ENCODE measurements at regions not wholly inside any gene's neighbourhood (a gene's known extent, or its start where the extent isn't known, plus 50 kb on each side); places are given as distances from the start of the nearest gene placed in this dataset.

DNA sequence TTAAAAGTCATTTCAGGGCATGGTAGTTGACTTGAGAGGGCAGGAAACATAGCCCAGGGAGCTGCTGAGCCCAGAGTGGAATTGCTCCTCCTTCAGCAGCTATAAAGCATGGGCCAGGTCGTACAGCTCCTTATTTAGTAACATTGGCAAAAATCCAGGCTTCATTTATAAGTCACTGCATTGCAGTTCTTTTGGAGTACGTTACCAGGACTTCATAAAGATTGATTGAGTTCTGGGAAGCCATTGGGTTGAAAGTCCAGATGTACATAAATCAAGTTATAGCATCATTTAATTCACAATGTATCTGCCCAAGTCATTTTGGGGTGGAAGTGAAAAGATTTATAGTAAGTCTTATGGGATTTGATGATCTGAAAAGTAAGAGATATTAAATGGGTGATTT lies 53.0 kb upstream of the ANKEF1 start:
- ChIA-PET POLR2A (no interaction called here), CTCF (interaction anchor here (6.1 kb wide), 1 partner anchor 110 kb away, joined by 48 read pairs; no protein-coding TSS in a partner anchor)
- DNase-seq = no peak
- Histone ChIP-seq H3K27me3 (ENCODE audit: insufficient read depth, low read length, poor library complexity, severe bottlenecking) (no peaks in the 10 kb centered on the region), H3K4me3 (ENCODE audit: low read length) (no peak overlapping the region), H3K27ac (ENCODE audit: low read depth, low read length) (no peak overlapping the region), H3K4me1 (ENCODE audit: insufficient read depth, low read length) (no peaks in the 10 kb centered on the region), H3K9me3 (ENCODE audit: low read length) (no peaks in the 10 kb centered on the region), H3K36me3 (ENCODE audit: insufficient read depth, low read length) (no peaks in the 10 kb centered on the region)
- H3K36me3 Mint-ChIP-seq = no peaks in the 10 kb centered on the region
- H3K27ac Mint-ChIP-seq = no peak overlapping the region
- H3K9me3 Mint-ChIP-seq = no peaks in the 10 kb centered on the region
- H3K4me1 Mint-ChIP-seq = no peaks in the 10 kb centered on the region
- H3K27me3 Mint-ChIP-seq = peaks cover 3 to 11% of the 10 kb centered on the region in 2 donors
- no peak overlapping the region for H3K4me3 Mint-ChIP-seq

- Mint-ChIP-seq H3K27ac (no peak overlapping the region), H3K9me3 (no peaks in the 10 kb centered on the region), H3K27me3 (peaks cover 3 to 8% of the 10 kb centered on the region in 2 donors), H3K4me3 (no peak overlapping the region), H3K4me1 (no peaks in the 10 kb centered on the region), H3K36me3 (no peaks in the 10 kb centered on the region)
- peak in 4 of 5 donors; percentile 3 to 57 (median 50) for DNase-seq
- Histone ChIP-seq H3K27me3 (ENCODE audit: insufficient read depth, low read length, poor library complexity, severe bottlenecking) (no peaks in the 10 kb centered on the region), H3K4me3 (ENCODE audit: low read length) (no peak overlapping the region), H3K9me3 (ENCODE audit: low read length) (no peaks in the 10 kb centered on the region), H3K4me1 (ENCODE audit: insufficient read depth, low read length) (no peaks in the 10 kb centered on the region), H3K27ac (ENCODE audit: low read depth, low read length) (no peak overlapping the region), H3K36me3 (ENCODE audit: insufficient read depth, low read length) (no peaks in the 10 kb centered on the region)
- ChIA-PET CTCF (interaction anchor here (0.6 to 6.1 kb wide), 14 partner anchors 11 to 555 kb away, joined by 3 to 48 read pairs (median 3); partner anchors contain the start of gene MKKS), POLR2A (interaction anchor here (1.3 kb wide), 1 partner anchor 456 kb away, joined by 3 read pairs; the partner anchor contains the start of gene MKKS)
These were observed 56.3 kb upstream of the ANKEF1 start for GRCh38 chr20:9978397-9979004.

DNA sequence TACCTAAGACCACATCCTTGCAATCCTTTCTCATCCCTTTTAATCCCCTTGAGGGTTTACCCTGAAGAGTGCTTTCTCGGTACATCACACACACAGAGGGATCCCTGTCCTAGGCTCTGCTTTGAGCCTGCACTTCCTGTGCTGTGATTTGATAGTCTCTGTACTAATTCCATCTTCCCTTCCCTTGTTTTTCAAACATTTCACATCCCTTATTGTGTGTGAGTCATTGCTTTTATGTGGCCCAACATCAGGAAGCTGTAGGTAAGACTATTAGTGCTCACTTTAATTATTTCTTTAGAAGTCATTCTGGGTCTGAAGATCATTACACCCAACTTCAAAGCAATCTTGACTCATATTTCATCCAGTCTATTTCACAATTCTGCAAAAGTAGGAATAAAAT lies 57.2 kb upstream of the ANKEF1 start:
- no peaks in the 10 kb centered on the region for H3K36me3 Mint-ChIP-seq
- ChIA-PET POLR2A (interaction anchor here (1.3 kb wide), 1 partner anchor 456 kb away, joined by 3 read pairs; the partner anchor contains the start of gene MKKS), CTCF (interaction anchor here (0.6 to 6.1 kb wide), 13 partner anchors 12 to 456 kb away, joined by 3 to 48 read pairs (median 3); partner anchors contain the start of gene MKKS)

GRCh38 chr20:9974324-9974723 lies 60.5 kb upstream of the ANKEF1 start:
- Mint-ChIP-seq H3K27ac (no peak overlapping the region), H3K36me3 (no peaks in the 10 kb centered on the region), H3K4me3 (no peak overlapping the region), H3K27me3 (peaks cover 5 to 26% of the 10 kb centered on the region in 2 donors), H3K9me3 (no peaks in the 10 kb centered on the region), H3K4me1 (no peaks in the 10 kb centered on the region)
- ChIA-PET CTCF (no interaction called here), POLR2A (no interaction called here)
- H3K27me3 ChIP-seq (ENCODE audit: insufficient read depth, low read length, poor library complexity, severe bottlenecking) = no peaks in the 10 kb centered on the region
- no peak overlapping the region for H3K27ac ChIP-seq (ENCODE audit: low read depth, low read length)
- no peaks in the 10 kb centered on the region for H3K4me1 ChIP-seq (ENCODE audit: insufficient read depth, low read length)
- no peaks in the 10 kb centered on the region for H3K36me3 ChIP-seq (ENCODE audit: insufficient read depth, low read length)
- DNase-seq = no peak
- H3K9me3 ChIP-seq (ENCODE audit: low read length) = no peaks in the 10 kb centered on the region
- H3K4me3 ChIP-seq (ENCODE audit: low read length) = no peak overlapping the region

More for the DNA sequence above, 57.2 kb upstream of the ANKEF1 start:
- H3K27me3 ChIP-seq (ENCODE audit: insufficient read depth, low read length, poor library complexity, severe bottlenecking) = no peaks in the 10 kb centered on the region
- H3K36me3 ChIP-seq (ENCODE audit: insufficient read depth, low read length) = no peaks in the 10 kb centered on the region
- no peaks in the 10 kb centered on the region for H3K4me1 ChIP-seq (ENCODE audit: insufficient read depth, low read length)
- H3K27me3 Mint-ChIP-seq = peaks cover 3 to 10% of the 10 kb centered on the region in 2 donors
- no peak for DNase-seq
- H3K9me3 Mint-ChIP-seq = no peaks in the 10 kb centered on the region
- no peaks in the 10 kb centered on the region for H3K4me1 Mint-ChIP-seq
- H3K27ac Mint-ChIP-seq = peak overlapping the region in 1 of 8 donors; percentile 53
- H3K4me3 ChIP-seq (ENCODE audit: low read length) = no peak overlapping the region
- no peaks in the 10 kb centered on the region for H3K9me3 ChIP-seq (ENCODE audit: low read length)
- no peak overlapping the region for H3K4me3 Mint-ChIP-seq
- H3K27ac ChIP-seq (ENCODE audit: low read depth, low read length) = no peak overlapping the region

DNA sequence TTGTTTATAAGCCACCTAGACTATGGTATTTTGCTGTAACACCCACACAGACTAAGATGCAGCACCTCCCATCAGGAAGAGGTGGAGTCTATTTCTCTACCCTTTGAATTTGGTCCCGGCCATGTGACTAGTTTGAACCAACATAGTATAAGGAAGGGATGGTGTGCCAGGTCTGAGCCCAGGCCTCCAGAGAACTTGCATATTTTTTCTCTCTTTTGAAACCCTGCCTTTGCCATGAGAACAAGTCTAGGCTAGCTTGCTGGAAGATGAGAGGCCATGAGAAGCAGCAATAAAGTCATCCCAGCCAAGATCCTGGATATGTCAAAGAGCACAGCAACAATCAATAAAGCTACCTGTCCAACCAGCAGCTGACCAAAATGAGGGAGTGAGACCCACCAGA lies 63.0 kb upstream of the ANKEF1 start:
- peaks cover 3 to 32% of the 10 kb centered on the region in 2 donors for H3K27me3 Mint-ChIP-seq
- Histone ChIP-seq H3K27ac (ENCODE audit: low read depth, low read length) (no peak overlapping the region), H3K36me3 (ENCODE audit: insufficient read depth, low read length) (no peaks in the 10 kb centered on the region), H3K4me1 (ENCODE audit: insufficient read depth, low read length) (no peaks in the 10 kb centered on the region), H3K27me3 (ENCODE audit: insufficient read depth, low read length, poor library complexity, severe bottlenecking) (no peaks in the 10 kb centered on the region), H3K4me3 (ENCODE audit: low read length) (no peak overlapping the region), H3K9me3 (ENCODE audit: low read length) (no peaks in the 10 kb centered on the region)
- no peaks in the 10 kb centered on the region for H3K4me1 Mint-ChIP-seq
- ChIA-PET CTCF (interaction anchor here (1.7 kb wide), 1 partner anchor 119 kb away, joined by 4 read pairs; no protein-coding TSS in a partner anchor), POLR2A (no interaction called here)
- H3K27ac Mint-ChIP-seq = no peak overlapping the region
- no peak for DNase-seq
- H3K4me3 Mint-ChIP-seq = no peak overlapping the region
- H3K9me3 Mint-ChIP-seq = no peaks in the 10 kb centered on the region
- no peaks in the 10 kb centered on the region for H3K36me3 Mint-ChIP-seq

DNA sequence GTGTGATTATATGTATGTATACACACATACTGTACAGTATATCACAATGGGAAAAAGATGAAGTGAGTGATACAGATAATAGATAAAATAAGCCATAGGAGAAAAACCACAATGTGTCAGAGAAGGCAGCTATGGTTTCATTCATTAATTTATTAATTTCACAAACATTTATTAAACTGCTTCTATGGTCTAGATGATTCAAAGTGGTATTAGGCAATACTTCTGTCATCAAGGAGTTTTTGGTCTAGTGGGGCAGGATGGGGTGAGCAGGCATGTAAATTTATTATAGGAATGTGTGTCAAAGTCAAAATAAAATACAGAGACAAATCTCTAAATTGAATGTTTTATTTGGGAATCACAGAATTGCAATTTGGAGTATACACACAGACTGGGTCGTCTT lies 65.2 kb upstream of the ANKEF1 start:
- H3K4me1 Mint-ChIP-seq = no peaks in the 10 kb centered on the region
- Histone ChIP-seq H3K4me1 (ENCODE audit: insufficient read depth, low read length) (no peaks in the 10 kb centered on the region), H3K27ac (ENCODE audit: low read depth, low read length) (no peak overlapping the region), H3K36me3 (ENCODE audit: insufficient read depth, low read length) (no peaks in the 10 kb centered on the region), H3K9me3 (ENCODE audit: low read length) (no peaks in the 10 kb centered on the region), H3K27me3 (ENCODE audit: insufficient read depth, low read length, poor library complexity, severe bottlenecking) (no peaks in the 10 kb centered on the region), H3K4me3 (ENCODE audit: low read length) (no peak overlapping the region)
- peaks cover 0 to 1% (median 0%) of the 10 kb centered on the region in 3 donors for H3K36me3 Mint-ChIP-seq
- ChIA-PET CTCF (interaction anchor here (1.1 kb wide), 1 partner anchor 121 kb away, joined by 4 read pairs; no protein-coding TSS in a partner anchor), POLR2A (no interaction called here)
- H3K4me3 Mint-ChIP-seq = no peak overlapping the region
- no peak overlapping the region for H3K27ac Mint-ChIP-seq
- H3K27me3 Mint-ChIP-seq = peaks cover 5 to 36% of the 10 kb centered on the region in 2 donors
- H3K9me3 Mint-ChIP-seq = no peaks in the 10 kb centered on the region
- DNase-seq = no peak

DNA sequence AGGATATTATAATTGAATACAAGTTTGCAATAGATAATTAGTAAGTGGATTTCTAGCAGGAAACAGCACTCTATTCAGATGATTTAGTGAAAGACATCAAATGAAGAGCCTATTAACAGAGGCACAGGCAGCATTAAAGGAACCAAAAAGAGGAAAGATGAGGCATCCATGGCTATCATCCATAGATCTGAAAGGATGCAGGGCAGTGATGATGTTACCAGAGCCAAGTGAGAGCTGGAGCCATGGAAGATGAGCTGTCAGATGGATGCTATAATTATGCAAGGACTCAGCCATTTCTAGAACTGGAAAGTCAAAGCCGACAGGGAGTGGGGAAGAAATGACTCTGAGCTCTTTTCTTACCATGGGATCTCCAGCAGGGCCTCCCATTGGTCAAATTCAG lies 66.8 kb upstream of the ANKEF1 start:
- no peak overlapping the region for H3K4me3 ChIP-seq (ENCODE audit: low read length)
- H3K27me3 ChIP-seq (ENCODE audit: insufficient read depth, low read length, poor library complexity, severe bottlenecking) = no peaks in the 10 kb centered on the region
- no peaks in the 10 kb centered on the region for H3K9me3 ChIP-seq (ENCODE audit: low read length)
- H3K36me3 ChIP-seq (ENCODE audit: insufficient read depth, low read length) = no peaks in the 10 kb centered on the region
- DNase-seq = no peak
- no peaks in the 10 kb centered on the region for H3K9me3 Mint-ChIP-seq
- peaks cover 0 to 1% (median 0%) of the 10 kb centered on the region in 3 donors for H3K36me3 Mint-ChIP-seq
- ChIA-PET POLR2A (no interaction called here), CTCF (no interaction called here)
- peak overlapping the region in 1 of 7 donors; percentile 79 for H3K4me3 Mint-ChIP-seq
- H3K4me1 Mint-ChIP-seq = no peaks in the 10 kb centered on the region
- no peak overlapping the region for H3K27ac ChIP-seq (ENCODE audit: low read depth, low read length)
- peaks cover 7 to 45% of the 10 kb centered on the region in 2 donors for H3K27me3 Mint-ChIP-seq
- H3K27ac Mint-ChIP-seq = no peak overlapping the region
- no peaks in the 10 kb centered on the region for H3K4me1 ChIP-seq (ENCODE audit: insufficient read depth, low read length)

GRCh38 chr20:9966966-9967365 lies 67.8 kb upstream of the ANKEF1 start:
- H3K27ac ChIP-seq (ENCODE audit: low read depth, low read length) = no peak overlapping the region
- POLR2A ChIA-PET = no interaction called here
- Mint-ChIP-seq H3K9me3 (no peaks in the 10 kb centered on the region), H3K4me1 (no peaks in the 10 kb centered on the region), H3K36me3 (peaks cover 0 to 1% (median 0%) of the 10 kb centered on the region in 3 donors), H3K27ac (no peak overlapping the region), H3K4me3 (no peak overlapping the region), H3K27me3 (peaks cover 7 to 49% of the 10 kb centered on the region in 2 donors)
- no peaks in the 10 kb centered on the region for H3K27me3 ChIP-seq (ENCODE audit: insufficient read depth, low read length, poor library complexity, severe bottlenecking)
- H3K36me3 ChIP-seq (ENCODE audit: insufficient read depth, low read length) = no peaks in the 10 kb centered on the region
- no peaks in the 10 kb centered on the region for H3K9me3 ChIP-seq (ENCODE audit: low read length)
- H3K4me1 ChIP-seq (ENCODE audit: insufficient read depth, low read length) = no peaks in the 10 kb centered on the region
- CTCF ChIA-PET = no interaction called here
- DNase-seq = no peak
- no peak overlapping the region for H3K4me3 ChIP-seq (ENCODE audit: low read length)
